SU-DHL-6 (cell line): ENCODE measurements at regions not wholly inside any gene's neighbourhood (a gene's known extent, or its start where the extent isn't known, plus 50 kb on each side); places are given as distances from the start of the nearest gene placed in this dataset.
"Not testable (repeated sequence)": the region's sequence is repeated elsewhere in the genome, so short reads cannot be mapped to it uniquely, and the experiment has no call there.

Experiments used
- H2AFZ ChIP-seq: fragments of 200-600 bp; sonication (generic); 2 replicates; pipeline ENCODE4 v1.6.1; 2014; ENCODE audit warnings: low read depth, mild to moderate bottlenecking, moderate library complexity, mixed read lengths, antibody characterized with exemption, low read length; ENCODE audit not compliant: severe bottlenecking
- H3F3A ChIP-seq: fragments of 200-600 bp; shearing (Covaris generic); 2 replicates; pipeline ENCODE4 v1.6.0; 2016; ENCODE audit warnings: antibody characterized with exemption, mild to moderate bottlenecking; ENCODE audit not compliant: insufficient read depth
- H3K27ac ChIP-seq: fragments of 200-600 bp; sonication (generic); 2 replicates; pipeline ENCODE4 v1.5.1; 2016; ENCODE audit warnings: low read depth, mild to moderate bottlenecking, low read length, moderate library complexity, mixed read lengths
- H3K27me3 ChIP-seq: fragments of 200-600 bp; sonication (generic), shearing (Covaris generic); 2 replicates; pipeline ENCODE4 v1.6.0; 2014; ENCODE audit warnings: mild to moderate bottlenecking, low read length
- H3K36me3 ChIP-seq: fragments of 200-600 bp; sonication (generic); 2 replicates; pipeline ENCODE4 v1.6.1; 2014; ENCODE audit warnings: mild to moderate bottlenecking, low read length, mixed read lengths
- H3K4me2 ChIP-seq: fragments of 300-600, 200-600 bp; shearing (Covaris generic), sonication (generic); 2 replicates; pipeline ENCODE4 v1.6.0; 2014; ENCODE audit warnings: low read length, low read depth, mild to moderate bottlenecking; ENCODE audit not compliant: poor library complexity, severe bottlenecking
- H3K4me3 ChIP-seq: fragments of 200-600 bp; sonication (generic); 2 replicates; pipeline ENCODE4 v1.5.1; 2014; ENCODE audit warnings: antibody characterized with exemption, low read length, mild to moderate bottlenecking, mixed read lengths; ENCODE audit not compliant: insufficient read depth, poor library complexity, severe bottlenecking
- H3K79me2 ChIP-seq: fragments of 200-600 bp; sonication (generic); 2 replicates; pipeline ENCODE4 v1.6.1; 2014; ENCODE audit warnings: mild to moderate bottlenecking, low read length, moderate library complexity; ENCODE audit not compliant: insufficient read depth
- H3K9ac ChIP-seq: fragments of 200-600 bp; sonication (generic); 2 replicates; pipeline ENCODE4 v1.7.0; 2014; ENCODE audit warnings: mild to moderate bottlenecking, low read length
- H3K9me2 ChIP-seq: fragments of 200-600 bp; sonication (generic); replicated peaks from 2 replicates; pipeline ENCODE4 v1.6.1; 2014; ENCODE audit warnings: low read length; ENCODE audit not compliant: insufficient read depth
- H3K9me3 ChIP-seq: fragments of 200-600 bp; sonication (generic); 2 replicates; pipeline ENCODE4 v1.6.1; 2014; ENCODE audit warnings: low read length, mixed read lengths; ENCODE audit not compliant: insufficient read depth
- H4K20me1 ChIP-seq: fragments of 200-600 bp; sonication (generic); 2 replicates; pipeline ENCODE4 v1.6.1; 2014; ENCODE audit warnings: low read depth, mild to moderate bottlenecking, antibody characterized with exemption, low read length, moderate library complexity, mixed read lengths
- EZH2phosphoT487 ChIP-seq: fragments of 200-600 bp; sonication (generic), shearing (Covaris generic); conservative IDR thresholded peaks from 2 replicates; pipeline ENCODE4 v1.6.1; 2018; ENCODE audit warnings: mild to moderate bottlenecking, antibody characterized with exemption, low read length, moderate library complexity, mixed read lengths
- TF ChIP-seq, protein P1 (sequence below): fragments of 200-600 bp; sonication (generic); IDR thresholded peaks from one replicate; pipeline ENCODE4 v1.5.1; 2017; ENCODE audit warnings: antibody characterized with exemption, mild to moderate bottlenecking, low read length, moderate library complexity; ENCODE audit not compliant: insufficient read depth, poor library complexity, severe bottlenecking

DNA sequence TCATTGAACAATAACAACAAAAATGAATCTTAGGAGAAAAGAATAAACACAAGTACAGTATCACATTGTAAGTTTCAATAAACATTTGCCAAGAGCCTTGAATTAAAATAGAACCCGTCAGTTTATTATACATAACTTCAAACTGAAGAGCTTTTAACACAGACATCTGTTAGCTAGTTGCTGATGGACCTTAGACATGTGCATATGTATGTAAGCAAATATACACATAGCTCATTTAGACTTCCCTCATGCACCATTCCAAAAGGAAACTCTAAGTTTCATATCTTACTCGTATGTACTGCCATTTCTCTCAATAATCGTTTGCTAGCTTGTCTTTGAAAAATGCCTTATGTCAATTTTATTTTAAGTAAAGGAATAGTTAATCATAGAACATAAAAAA, 235.0 kb downstream of the TENT5A start:
- Histone ChIP-seq H3K27ac (no peak overlapping the region), H3K27me3 (no peaks in the 10 kb centered on the region), H3K36me3 (no peaks in the 10 kb centered on the region), H3K9ac (no peak overlapping the region), H3K4me2 (no peak overlapping the region), H3K9me3 (no peaks in the 10 kb centered on the region), H3F3A (no peaks in the 10 kb centered on the region), H3K79me2 (no peaks in the 10 kb centered on the region), H2AFZ (no peak overlapping the region), H3K4me3 (no peak overlapping the region), H3K9me2 (no peaks in the 10 kb centered on the region), H4K20me1 (no peaks in the 10 kb centered on the region)
- TF ChIP-seq, protein P1, sequence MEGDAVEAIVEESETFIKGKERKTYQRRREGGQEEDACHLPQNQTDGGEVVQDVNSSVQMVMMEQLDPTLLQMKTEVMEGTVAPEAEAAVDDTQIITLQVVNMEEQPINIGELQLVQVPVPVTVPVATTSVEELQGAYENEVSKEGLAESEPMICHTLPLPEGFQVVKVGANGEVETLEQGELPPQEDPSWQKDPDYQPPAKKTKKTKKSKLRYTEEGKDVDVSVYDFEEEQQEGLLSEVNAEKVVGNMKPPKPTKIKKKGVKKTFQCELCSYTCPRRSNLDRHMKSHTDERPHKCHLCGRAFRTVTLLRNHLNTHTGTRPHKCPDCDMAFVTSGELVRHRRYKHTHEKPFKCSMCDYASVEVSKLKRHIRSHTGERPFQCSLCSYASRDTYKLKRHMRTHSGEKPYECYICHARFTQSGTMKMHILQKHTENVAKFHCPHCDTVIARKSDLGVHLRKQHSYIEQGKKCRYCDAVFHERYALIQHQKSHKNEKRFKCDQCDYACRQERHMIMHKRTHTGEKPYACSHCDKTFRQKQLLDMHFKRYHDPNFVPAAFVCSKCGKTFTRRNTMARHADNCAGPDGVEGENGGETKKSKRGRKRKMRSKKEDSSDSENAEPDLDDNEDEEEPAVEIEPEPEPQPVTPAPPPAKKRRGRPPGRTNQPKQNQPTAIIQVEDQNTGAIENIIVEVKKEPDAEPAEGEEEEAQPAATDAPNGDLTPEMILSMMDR: no peak
- TF ChIP-seq EZH2phosphoT487: no peak

DNA sequence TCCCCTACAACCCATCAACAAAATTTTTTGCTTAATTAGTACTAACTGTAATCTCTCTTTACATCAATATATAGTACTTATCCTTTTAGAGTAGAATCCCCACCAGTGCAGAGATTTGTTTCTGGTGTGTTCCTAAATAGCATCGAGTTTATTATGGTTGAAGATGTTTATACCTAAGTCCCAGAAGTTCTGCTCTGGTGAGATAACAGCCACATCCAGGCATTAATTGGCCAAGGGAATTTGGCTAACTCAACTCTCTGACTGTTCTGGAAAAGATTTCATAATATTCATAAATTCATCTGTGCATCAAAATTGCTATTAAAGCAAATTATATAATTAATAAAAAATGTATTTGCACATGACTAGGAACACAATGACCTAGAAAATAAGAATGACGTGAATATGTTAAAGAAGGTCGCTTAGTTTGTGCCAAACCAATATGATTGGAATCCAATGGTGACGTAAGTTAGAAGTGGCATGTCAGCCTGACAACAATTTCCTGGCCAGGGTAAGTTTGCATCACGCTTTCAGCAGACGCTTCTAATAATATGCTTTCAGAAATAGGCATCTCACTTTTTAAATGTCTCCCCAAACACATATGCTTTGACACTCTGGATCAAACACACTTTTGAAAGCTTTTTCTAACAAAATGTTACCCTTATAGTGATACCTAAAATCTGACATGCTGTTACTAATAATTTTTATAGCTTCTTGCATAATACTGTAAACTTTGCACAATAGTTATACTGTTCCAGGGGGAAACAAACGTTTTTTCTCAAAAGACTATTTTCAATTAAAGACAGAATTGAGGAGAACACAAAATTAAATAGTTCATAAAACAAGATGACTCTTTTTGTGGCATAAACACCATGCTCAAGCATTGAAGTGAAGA, 236.7 kb downstream of the TENT5A start:
- TF ChIP-seq, protein P1: no peak
- no peak for TF ChIP-seq EZH2phosphoT487
- Histone ChIP-seq H2AFZ (no peak overlapping the region), H3K4me2 (no peak overlapping the region), H3K27me3 (no peaks in the 10 kb centered on the region), H3K9me2 (no peaks in the 10 kb centered on the region), H3K27ac (no peak overlapping the region), H3F3A (no peaks in the 10 kb centered on the region), H3K36me3 (no peaks in the 10 kb centered on the region), H3K79me2 (no peaks in the 10 kb centered on the region), H3K4me3 (no peak overlapping the region), H3K9me3 (no peaks in the 10 kb centered on the region), H4K20me1 (no peaks in the 10 kb centered on the region), H3K9ac (no peak overlapping the region)

DNA sequence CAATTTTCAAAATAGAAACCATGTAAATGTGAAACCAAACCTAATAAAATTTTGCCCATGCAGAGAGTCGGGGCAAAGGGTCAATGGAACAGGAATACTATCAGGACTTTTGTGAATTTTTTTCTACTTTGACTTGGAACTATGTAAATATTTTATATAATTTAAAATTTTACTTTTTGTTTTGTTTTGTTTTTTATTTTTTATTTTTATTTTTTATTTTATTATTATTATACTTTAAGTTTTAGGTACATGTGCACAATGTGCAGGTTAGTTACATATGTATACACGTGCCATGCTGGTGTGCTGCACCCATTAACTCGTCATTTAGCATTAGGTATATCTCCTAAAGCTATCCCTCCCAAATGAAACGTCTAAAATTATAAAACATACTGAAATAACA, 238.3 kb downstream of the TENT5A start:
- H4K20me1 ChIP-seq, H2AFZ ChIP-seq, H3K79me2 ChIP-seq, H3K4me3 ChIP-seq, H3K9me2 ChIP-seq, H3K27me3 ChIP-seq, H3F3A ChIP-seq, H3K27ac ChIP-seq, H3K9ac ChIP-seq, H3K36me3 ChIP-seq, H3K4me2 ChIP-seq, H3K9me3 ChIP-seq: not testable (repeated sequence)

DNA sequence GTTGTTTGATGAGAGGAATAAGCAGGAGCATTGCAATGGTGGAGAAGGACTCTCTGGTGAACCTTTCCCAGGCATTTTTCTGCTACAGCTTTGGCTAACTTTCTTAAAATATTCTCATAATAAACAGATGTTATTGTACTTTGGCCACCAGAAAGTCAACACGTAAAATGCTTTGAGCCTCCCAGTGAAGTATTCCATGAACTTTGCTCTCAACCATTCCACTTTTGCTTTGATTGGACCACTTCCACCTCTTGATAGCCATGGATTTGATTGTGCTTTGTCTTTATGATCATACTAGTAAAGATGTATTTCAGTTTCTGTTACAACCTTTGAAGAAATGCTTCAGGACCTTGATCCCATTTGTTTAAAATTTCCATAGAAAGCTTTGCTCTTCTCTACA, 241.1 kb downstream of the TENT5A start:
- H3K9ac ChIP-seq: no peak overlapping the region
- no peaks in the 10 kb centered on the region for H4K20me1 ChIP-seq
- H3K36me3 ChIP-seq: no peaks in the 10 kb centered on the region
- TF ChIP-seq, protein P1: no peak
- TF ChIP-seq EZH2phosphoT487: no peak
- H3F3A ChIP-seq: no peaks in the 10 kb centered on the region
- no peaks in the 10 kb centered on the region for H3K9me2 ChIP-seq
- no peaks in the 10 kb centered on the region for H3K9me3 ChIP-seq
- H3K4me2 ChIP-seq: no peak overlapping the region
- H3K27me3 ChIP-seq: no peaks in the 10 kb centered on the region
- no peaks in the 10 kb centered on the region for H3K79me2 ChIP-seq
- H3K27ac ChIP-seq: no peak overlapping the region
- H2AFZ ChIP-seq: no peak overlapping the region
- no peak overlapping the region for H3K4me3 ChIP-seq
